ACC112 (cell line): ENCODE measurements at regions not wholly inside any gene's neighbourhood (a gene's known extent, or its start where the extent isn't known, plus 50 kb on each side); places are given as distances from the start of the nearest gene placed in this dataset.

Experiments used
- H2AFZ ChIP-seq: fragments of 200-600 bp; sonication (generic); one replicate; pipeline ENCODE4 v1.6.0; 2017; ENCODE audit warnings: antibody characterized with exemption, low read length; ENCODE audit not compliant: unreplicated experiment
- H3K27ac ChIP-seq: fragments of 200-600 bp; sonication (generic); 2 replicates; pipeline ENCODE4 v1.5.1; 2014; ENCODE audit warnings: low read depth, mild to moderate bottlenecking, antibody characterized with exemption, low read length, moderate library complexity
- H3K27me3 ChIP-seq: fragments of 200-600 bp; sonication (generic); 2 replicates; pipeline ENCODE4 v1.6.1; 2014; ENCODE audit warnings: mild to moderate bottlenecking, antibody characterized with exemption, low read length, moderate library complexity, mixed read lengths; ENCODE audit not compliant: insufficient read depth
- H3K36me3 ChIP-seq: fragments of 200-600 bp; sonication (generic); 2 replicates; pipeline ENCODE4 v1.6.1; 2016; ENCODE audit warnings: mild to moderate bottlenecking, antibody characterized with exemption, low read length, moderate library complexity, mixed read lengths; ENCODE audit not compliant: insufficient read depth
- H3K4me1 ChIP-seq: fragments of 200-600 bp; sonication (generic); one replicate; pipeline ENCODE4 v1.6.1; 2016; ENCODE audit warnings: low read length, mixed read lengths; ENCODE audit not compliant: insufficient read depth, unreplicated experiment, control insufficient read depth
- H3K4me3 ChIP-seq: fragments of 200-600 bp; sonication (generic); 2 replicates; pipeline ENCODE4 v1.5.1; 2014; ENCODE audit warnings: mild to moderate bottlenecking, low read depth, low read length
- H3K79me2 ChIP-seq: fragments of 200-600 bp; sonication (generic); one replicate; pipeline ENCODE4 v1.6.0; 2016; ENCODE audit warnings: low read length; ENCODE audit not compliant: control insufficient read depth, unreplicated experiment, insufficient read depth

- no peak overlapping the region for H3K27ac ChIP-seq
- no peaks in the 10 kb centered on the region for H3K36me3 ChIP-seq
- no peak overlapping the region for H2AFZ ChIP-seq
- H3K4me1 ChIP-seq: no peaks in the 10 kb centered on the region
- H3K27me3 ChIP-seq: no peaks in the 10 kb centered on the region
- H3K4me3 ChIP-seq: no peak overlapping the region
- no peaks in the 10 kb centered on the region for H3K79me2 ChIP-seq
Observed at GRCh38 chr20:22503577-22503976, 80.8 kb downstream of the FOXA2 start.

DNA sequence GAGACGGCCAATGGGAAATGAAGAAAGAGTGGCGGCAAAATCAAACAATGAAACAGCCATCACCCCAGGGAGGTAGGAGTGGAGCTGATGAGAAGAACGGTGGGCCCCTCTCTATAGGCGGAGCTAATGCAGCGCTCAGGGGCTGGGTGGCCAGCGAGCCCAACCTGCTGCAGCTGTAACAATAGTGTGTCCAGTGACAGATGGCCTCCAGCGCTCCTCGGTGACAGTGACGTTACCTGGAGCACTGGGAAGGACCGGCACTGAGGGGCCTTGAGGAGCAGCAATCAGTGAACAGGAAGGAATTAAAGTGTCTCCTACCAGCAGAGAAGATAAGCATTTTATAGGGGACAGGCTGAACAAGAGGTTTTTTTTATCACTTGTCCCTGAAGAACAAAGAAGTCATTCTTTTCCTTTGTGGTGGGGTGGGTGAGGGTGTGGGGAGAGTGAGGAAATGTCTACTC, 81.6 kb downstream of the FOXA2 start:
- H3K36me3 ChIP-seq: no peaks in the 10 kb centered on the region
- H3K79me2 ChIP-seq: no peaks in the 10 kb centered on the region
- H3K27ac ChIP-seq: no peak overlapping the region
- no peak overlapping the region for H3K4me3 ChIP-seq
- no peak overlapping the region for H2AFZ ChIP-seq
- no peaks in the 10 kb centered on the region for H3K27me3 ChIP-seq
- no peaks in the 10 kb centered on the region for H3K4me1 ChIP-seq

DNA sequence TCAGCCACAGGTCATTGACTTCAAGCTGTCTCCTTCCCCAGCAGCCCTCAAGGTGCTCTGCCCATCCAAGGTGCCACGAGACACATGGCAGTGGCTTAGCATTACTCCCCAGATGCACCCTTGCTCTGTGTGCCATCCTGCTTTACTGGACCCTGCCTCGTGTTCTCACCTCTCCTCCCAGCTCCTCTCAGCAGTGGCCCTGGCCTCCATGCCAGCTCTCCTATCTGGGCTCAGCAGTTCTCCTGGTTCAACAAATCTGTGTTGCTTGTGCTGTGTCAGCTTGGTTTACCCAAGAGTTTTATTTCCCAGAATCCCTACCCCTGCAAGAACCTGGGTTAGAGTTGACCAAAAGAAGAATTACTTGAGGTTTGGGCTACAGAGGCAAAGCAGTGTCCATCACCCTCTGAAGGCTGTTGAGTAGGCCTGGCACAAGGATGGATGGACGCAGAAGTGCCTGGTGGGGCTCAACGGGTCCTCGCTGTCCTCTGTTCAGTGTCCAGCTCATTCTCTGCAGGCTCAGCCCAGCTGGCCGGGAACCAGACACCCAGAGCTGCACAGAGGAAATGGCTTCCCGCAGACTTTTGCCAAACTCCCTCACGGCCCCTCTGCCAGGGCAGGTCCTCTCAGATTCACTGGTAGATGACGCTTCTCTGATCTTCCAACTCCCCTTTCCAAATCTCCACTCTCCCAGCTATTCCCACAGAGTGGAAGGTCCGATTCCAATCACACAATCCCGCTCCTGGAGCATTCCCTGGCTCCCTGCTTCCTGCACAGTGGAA, 82.6 kb downstream of the FOXA2 start:
- H3K36me3 ChIP-seq: no peaks in the 10 kb centered on the region
- H2AFZ ChIP-seq: no peak overlapping the region
- no peaks in the 10 kb centered on the region for H3K79me2 ChIP-seq
- H3K27ac ChIP-seq: no peak overlapping the region
- H3K4me3 ChIP-seq: no peak overlapping the region
- H3K4me1 ChIP-seq: no peaks in the 10 kb centered on the region
- H3K27me3 ChIP-seq: no peaks in the 10 kb centered on the region

DNA sequence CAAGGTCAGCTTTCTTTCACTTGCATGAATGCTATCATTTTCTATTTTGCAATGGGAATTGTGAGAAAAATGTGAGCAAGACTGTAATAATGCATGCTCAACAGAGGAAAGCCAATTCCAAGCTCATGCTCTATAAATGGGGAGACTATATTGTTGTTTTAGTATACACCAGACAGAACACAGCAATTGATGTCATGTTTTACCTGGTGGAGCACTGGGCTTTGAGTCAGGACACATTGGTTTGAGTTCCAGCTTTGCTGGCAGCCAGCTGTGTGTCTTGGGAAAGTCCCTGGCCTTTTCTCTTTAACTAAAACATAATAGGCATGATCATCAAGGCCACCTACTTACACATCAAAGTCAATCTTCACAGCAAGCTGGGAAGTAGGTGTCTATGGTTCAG, 83.3 kb downstream of the FOXA2 start:
- no peaks in the 10 kb centered on the region for H3K4me1 ChIP-seq
- no peak overlapping the region for H2AFZ ChIP-seq
- H3K27ac ChIP-seq: no peak overlapping the region
- H3K27me3 ChIP-seq: no peaks in the 10 kb centered on the region
- no peaks in the 10 kb centered on the region for H3K36me3 ChIP-seq
- no peak overlapping the region for H3K4me3 ChIP-seq
- no peaks in the 10 kb centered on the region for H3K79me2 ChIP-seq

- H3K79me2 ChIP-seq: no peaks in the 10 kb centered on the region
- no peak overlapping the region for H3K27ac ChIP-seq
- no peaks in the 10 kb centered on the region for H3K27me3 ChIP-seq
- H3K4me1 ChIP-seq: no peaks in the 10 kb centered on the region
- H3K4me3 ChIP-seq: no peak overlapping the region
- H2AFZ ChIP-seq: no peak overlapping the region
- H3K36me3 ChIP-seq: no peaks in the 10 kb centered on the region
Observed at GRCh38 chr20:22499515-22500166, 84.7 kb downstream of the FOXA2 start.

DNA sequence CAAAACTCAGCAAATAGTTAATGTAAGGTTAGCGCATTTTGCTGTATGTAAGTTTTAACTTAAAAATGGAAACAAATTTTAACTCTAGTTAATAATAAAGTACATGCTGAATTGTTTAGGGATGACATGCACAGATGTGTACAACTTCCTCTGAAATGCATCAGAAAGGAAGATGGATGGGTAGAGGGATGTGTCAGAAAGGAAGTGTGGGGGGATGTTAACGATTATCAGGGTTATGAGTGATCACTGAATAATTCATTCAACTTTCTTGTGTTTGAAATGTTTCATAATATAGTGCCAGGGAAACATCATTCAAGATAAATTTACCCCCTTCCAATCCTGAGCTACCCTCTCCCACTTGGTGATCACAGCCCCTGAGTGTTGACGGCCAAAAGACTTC, 87.6 kb downstream of the FOXA2 start:
- no peaks in the 10 kb centered on the region for H3K36me3 ChIP-seq
- no peak overlapping the region for H3K27ac ChIP-seq
- no peaks in the 10 kb centered on the region for H3K27me3 ChIP-seq
- no peaks in the 10 kb centered on the region for H3K4me1 ChIP-seq
- no peak overlapping the region for H3K4me3 ChIP-seq
- H2AFZ ChIP-seq: no peak overlapping the region
- H3K79me2 ChIP-seq: no peaks in the 10 kb centered on the region

GRCh38 chr20:22495789-22496188, 88.6 kb downstream of the FOXA2 start:
- H3K27me3 ChIP-seq: no peaks in the 10 kb centered on the region
- no peaks in the 10 kb centered on the region for H3K4me1 ChIP-seq
- H2AFZ ChIP-seq: no peak overlapping the region
- H3K27ac ChIP-seq: no peak overlapping the region
- H3K79me2 ChIP-seq: no peaks in the 10 kb centered on the region
- H3K4me3 ChIP-seq: no peak overlapping the region
- no peaks in the 10 kb centered on the region for H3K36me3 ChIP-seq

- H3K36me3 ChIP-seq: no peaks in the 10 kb centered on the region
- no peaks in the 10 kb centered on the region for H3K4me1 ChIP-seq
- H3K27ac ChIP-seq: no peak overlapping the region
- H3K27me3 ChIP-seq: no peaks in the 10 kb centered on the region
- no peak overlapping the region for H3K4me3 ChIP-seq
- no peaks in the 10 kb centered on the region for H3K79me2 ChIP-seq
- no peak overlapping the region for H2AFZ ChIP-seq
Observed at GRCh38 chr20:22495172-22495571, 89.2 kb downstream of the FOXA2 start.

DNA sequence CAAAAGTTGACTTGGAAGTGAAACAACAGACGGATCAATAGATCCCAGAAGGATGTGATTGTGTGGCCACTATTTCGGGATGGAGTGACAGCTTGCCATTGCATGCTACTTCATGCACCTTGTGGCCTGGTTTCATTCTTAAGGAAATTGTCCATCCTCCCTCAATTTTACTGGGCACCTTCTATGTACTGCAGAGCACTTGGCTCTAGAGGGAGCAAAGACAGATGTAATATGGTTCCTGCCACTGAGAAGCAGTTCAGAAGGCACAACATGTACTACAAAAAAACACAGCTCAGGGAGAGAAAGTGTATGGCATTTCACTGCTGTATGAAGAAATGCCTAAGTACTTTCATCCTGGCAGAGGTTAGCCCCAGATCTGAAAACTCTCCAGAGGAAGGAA, 91.9 kb downstream of the FOXA2 start:
- no peaks in the 10 kb centered on the region for H3K36me3 ChIP-seq
- no peak overlapping the region for H3K27ac ChIP-seq
- no peak overlapping the region for H3K4me3 ChIP-seq
- no peak overlapping the region for H2AFZ ChIP-seq
- H3K79me2 ChIP-seq: no peaks in the 10 kb centered on the region
- H3K27me3 ChIP-seq: no peaks in the 10 kb centered on the region
- H3K4me1 ChIP-seq: no peaks in the 10 kb centered on the region

GRCh38 chr20:22491194-22491505, 93.2 kb downstream of the FOXA2 start:
- Histone ChIP-seq H2AFZ (no peak overlapping the region), H3K4me3 (no peak overlapping the region), H3K27ac (no peak overlapping the region), H3K27me3 (no peaks in the 10 kb centered on the region), H3K4me1 (no peaks in the 10 kb centered on the region), H3K36me3 (no peaks in the 10 kb centered on the region), H3K79me2 (no peaks in the 10 kb centered on the region)
